SK-N-SH (cell line): ENCODE measurements at regions not wholly inside any gene's neighbourhood (a gene's known extent, or its start where the extent isn't known, plus 50 kb on each side); places are given as distances from the start of the nearest gene placed in this dataset.
"Not testable (repeated sequence)": the region's sequence is repeated elsewhere in the genome, so short reads cannot be mapped to it uniquely, and the experiment has no call there.

Experiments used
- CTCF ChIA-PET: fragments of 300-600, 350-600 bp; formaldehyde crosslinking; extraction: SDS; loops from one replicate; lab custom pipeline; 2021; lab: Yijun Ruan, JAX
- POLR2A ChIA-PET: fragments of 350-600 bp; sonication (Branson Sonifier 250); formaldehyde crosslinking; extraction: SDS; loops from one replicate; lab custom pipeline; 2020; ENCODE audit warnings: antibody characterized with exemption, inconsistent platforms; lab: Yijun Ruan, JAX
- DNase-seq: peaks from one replicate; pipeline ENCODE4 v3.0.0; 2012
- H2AFZ ChIP-seq: fragments of 200-600 bp; sonication (generic); 2 replicates; pipeline ENCODE4 v1.8.1; 2016; ENCODE audit warnings: antibody characterized with exemption, mild to moderate bottlenecking, low read depth
- H3F3A ChIP-seq: fragments of 200-600 bp; sonication (generic); replicated peaks from 2 replicates; pipeline ENCODE3; 2016; ENCODE audit warnings: antibody characterized with exemption, mild to moderate bottlenecking; ENCODE audit not compliant: insufficient read depth
- H3K27ac ChIP-seq, 2 experiments: fragments of 200-500 bp in 1 of 2; fragments of 200-600 bp in 1 of 2; sonication (Bioruptor generic) in 1 of 2; sonication (generic), shearing (Covaris generic) in 1 of 2; 2 replicates each; pipeline versions ENCODE4 v1.5.1 to v1.6.1; 2014 to 2016; ENCODE audit warnings: low read depth in 2 of 2, inconsistent platforms in 1 of 2, low read length in 1 of 2, mild to moderate bottlenecking in 1 of 2, mixed read lengths in 1 of 2
- H3K27me3 ChIP-seq: fragments of 200-600 bp; sonication (generic), shearing (Covaris generic); 2 replicates; pipeline ENCODE4 v1.6.1; 2016; ENCODE audit warnings: mixed run types; ENCODE audit not compliant: insufficient read depth
- H3K36me3 ChIP-seq, 2 experiments: fragments of 200-500 bp in 1 of 2; fragments of 200-600 bp in 1 of 2; sonication (Bioruptor generic) in 1 of 2; sonication (generic) in 1 of 2; replicated peaks in 1 of 2; 2 replicates each; pipeline versions ENCODE3 to v1.5.1; 2014 to 2016; ENCODE audit warnings: low read length in 1 of 2, mild to moderate bottlenecking in 1 of 2; ENCODE audit not compliant: insufficient read depth in 2 of 2, control insufficient read depth in 1 of 2
- H3K4me1 ChIP-seq, 2 experiments: fragments of 200-500 bp in 1 of 2; fragments of 200-600 bp in 1 of 2; sonication (Bioruptor generic) in 1 of 2; sonication (generic), shearing (Covaris generic) in 1 of 2; 2 replicates each; pipeline versions ENCODE4 v1.5.1 to v1.6.1; 2014 to 2016; ENCODE audit warnings: low read depth in 1 of 2, low read length in 1 of 2, mixed run types in 1 of 2; ENCODE audit not compliant: insufficient read depth in 2 of 2, control insufficient read depth in 1 of 2
- H3K4me2 ChIP-seq: fragments of 200-600 bp; sonication (generic), shearing (Covaris generic); 2 replicates; pipeline ENCODE4 v1.6.1; 2017; ENCODE audit warnings: mixed run types
- H3K4me3 ChIP-seq, 2 experiments: fragments of 200-500 bp in 1 of 2; fragments of 200-600 bp in 1 of 2; sonication (Bioruptor generic) in 1 of 2; sonication (generic), shearing (Covaris generic) in 1 of 2; 2 replicates each; pipeline versions ENCODE4 v1.5.1 to v1.8.1; 2014 to 2016; ENCODE audit warnings: low read depth in 2 of 2, inconsistent platforms in 1 of 2, low read length in 1 of 2, mild to moderate bottlenecking in 1 of 2, mixed read lengths in 1 of 2, moderate library complexity in 1 of 2
- H3K79me2 ChIP-seq: fragments of 200-600 bp; sonication (generic); 2 replicates; pipeline ENCODE4 v1.8.1; 2017; ENCODE audit warnings: mild to moderate bottlenecking; ENCODE audit not compliant: insufficient read depth
- H3K9ac ChIP-seq: fragments of 200-600 bp; sonication (generic); 2 replicates; pipeline ENCODE4 v1.6.1; 2017; ENCODE audit warnings: mixed run types
- H3K9me2 ChIP-seq: fragments of 200-600 bp; sonication (generic); 2 replicates; pipeline ENCODE4 v1.6.1; 2017; ENCODE audit warnings: mixed run types
- H3K9me3 ChIP-seq: fragments of 200-600 bp; sonication (generic); 2 replicates; pipeline ENCODE4 v1.6.1; 2017; ENCODE audit warnings: mixed run types, mild to moderate bottlenecking, moderate library complexity
- H4K20me1 ChIP-seq: fragments of 200-600 bp; sonication (generic); 2 replicates; pipeline ENCODE4 v1.6.1; 2017; ENCODE audit warnings: mild to moderate bottlenecking, mixed run types; ENCODE audit not compliant: insufficient read depth
- CTCF ChIP-seq: fragments of 200-600 bp; sonication (generic); IDR thresholded peaks from 2 replicates; pipeline ENCODE4 v1.6.1; 2017; ENCODE audit warnings: antibody characterized with exemption, mild to moderate bottlenecking, moderate library complexity
- JUND ChIP-seq: IDR thresholded peaks from 2 replicates; pipeline ENCODE4 v1.4.0; 2012
- MAX ChIP-seq: IDR thresholded peaks from 2 replicates; pipeline ENCODE4 v1.4.0; 2012; ENCODE audit warnings: low read depth
- MXI1 ChIP-seq: IDR thresholded peaks from 2 replicates; pipeline ENCODE4 v1.6.1; 2012; ENCODE audit warnings: mild to moderate bottlenecking, low read depth, low read length, improper control_type of control experiment
- PBX3 ChIP-seq: IDR thresholded peaks from 2 replicates; pipeline ENCODE4; 2012
- RCOR1 ChIP-seq: fragments of 150-350 bp; IDR thresholded peaks from 2 replicates; pipeline ENCODE4 v1.6.1; 2017; ENCODE audit warnings: antibody characterized with exemption, low read length
- REST ChIP-seq: IDR thresholded peaks from 2 replicates; pipeline ENCODE4 v1.6.1; 2012; ENCODE audit warnings: mild to moderate bottlenecking, low read depth, low read length, moderate library complexity
- RFX5 ChIP-seq: IDR thresholded peaks from 2 replicates; pipeline ENCODE4 v1.6.1; 2012; ENCODE audit warnings: mild to moderate bottlenecking, improper control_type of control experiment, low read length
- TEAD4 ChIP-seq: IDR thresholded peaks from 2 replicates; pipeline ENCODE4 v1.4.0; 2012; ENCODE audit warnings: mild to moderate bottlenecking, borderline replicate concordance; ENCODE audit not compliant: insufficient read depth
- USF1 ChIP-seq: IDR thresholded peaks from 2 replicates; pipeline ENCODE4 v1.4.0; 2012; ENCODE audit warnings: low read depth, borderline replicate concordance
- WGBS: methylation state at CpG from one replicate; pipeline ENCODE4 v1.1.6; 2017; ENCODE audit warnings: low lambda C conversion rate; 5-methylcytosine and 5-hydroxymethylcytosine counted together

GRCh38 chr18:30800800-30801199 is 241.7 kb downstream of the DSC3 start:
- POLR2A ChIA-PET: no interaction called here
- Histone ChIP-seq H3K9me3 (no peaks in the 10 kb centered on the region), H3K79me2 (no peaks in the 10 kb centered on the region), H2AFZ (no peak overlapping the region), H3K4me2 (no peak overlapping the region), H3K4me3 (no peak overlapping the region), H3K27ac (no peak overlapping the region), H4K20me1 (no peaks in the 10 kb centered on the region), H3K9ac (no peak overlapping the region), H3K27me3 (no peaks in the 10 kb centered on the region), H3K36me3 (no peaks in the 10 kb centered on the region), H3K9me2 (no peaks in the 10 kb centered on the region), H3K4me1 (no peaks in the 10 kb centered on the region), H3F3A (no peaks in the 10 kb centered on the region)
- CTCF ChIA-PET: no interaction called here
- 2% methylated on average over 1 of the region's 1 CpG for WGBS
- no peak for DNase-seq
- no peak for TF ChIP-seq REST
- TF ChIP-seq TEAD4: no peak
- no peak for TF ChIP-seq MXI1
- TF ChIP-seq RCOR1: no peak
- TF ChIP-seq CTCF: no peak
- no peak for TF ChIP-seq MAX
- TF ChIP-seq PBX3: no peak

- H3K9ac ChIP-seq: no peak overlapping the region
- no peak for TF ChIP-seq RFX5
- no peak for TF ChIP-seq PBX3
- no peak for TF ChIP-seq USF1
- TF ChIP-seq JUND: no peak
- no peaks in the 10 kb centered on the region for H3K9me3 ChIP-seq
- no peaks in the 10 kb centered on the region for H3K27me3 ChIP-seq
- POLR2A ChIA-PET: no interaction called here
- no peaks in the 10 kb centered on the region for H4K20me1 ChIP-seq
- no peak overlapping the region for H3K27ac ChIP-seq
- no peak overlapping the region for H3K4me3 ChIP-seq
- H3K36me3 ChIP-seq: no peaks in the 10 kb centered on the region
- no peak overlapping the region for H3K4me2 ChIP-seq
- H3K9me2 ChIP-seq: no peaks in the 10 kb centered on the region
- no peaks in the 10 kb centered on the region for H3K4me1 ChIP-seq
- H2AFZ ChIP-seq: no peak overlapping the region
- DNase-seq: no peak
- no peaks in the 10 kb centered on the region for H3K79me2 ChIP-seq
- WGBS: 6% methylated on average over 7 of the region's 7 CpGs
- no peaks in the 10 kb centered on the region for H3F3A ChIP-seq
- CTCF ChIA-PET: no interaction called here
These were observed 250.5 kb downstream of the DSC3 start for GRCh38 chr18:30792051-30792450.

GRCh38 chr18:30788411-30788991 is 254.0 kb downstream of the DSC3 start:
- WGBS: 20% methylated on average over 1 of the region's 22 CpGs
- POLR2A ChIA-PET, DNase-seq, H3K4me2 ChIP-seq, H3F3A ChIP-seq, H3K9me2 ChIP-seq, H3K36me3 ChIP-seq, H3K79me2 ChIP-seq, H3K4me3 ChIP-seq, H3K9me3 ChIP-seq, H2AFZ ChIP-seq, H3K27me3 ChIP-seq, H4K20me1 ChIP-seq, H3K27ac ChIP-seq, H3K9ac ChIP-seq, H3K4me1 ChIP-seq, CTCF ChIA-PET: not testable (repeated sequence)
